DMS 273 (cell line): ENCODE measurements at regions not wholly inside any gene's neighbourhood (a gene's known extent, or its start where the extent isn't known, plus 50 kb on each side); places are given as distances from the start of the nearest gene placed in this dataset.
A peak's percentile ranks its signal among the peaks of the same experiment; 100 is the strongest.

Source experiments
- DNase-seq: peaks from one replicate; lab custom pipeline; 2025; ENCODE audit not compliant: unreplicated experiment; lab: John Stamatoyannopoulos, UW

- DNase-seq = no peak
Observed at GRCh38 chr20:20888266-20888656, 175.8 kb upstream of the RALGAPA2 start.

GRCh38 chr20:20887593-20888265 lies 175.3 kb upstream of the RALGAPA2 start:
- peak; percentile 76 for DNase-seq

- no peak for DNase-seq
Observed at GRCh38 chr20:20881808-20882207, 169.4 kb upstream of the RALGAPA2 start.

GRCh38 chr20:20877079-20877478 lies 164.6 kb upstream of the RALGAPA2 start:
- no peak for DNase-seq

- no peak for DNase-seq
Observed at GRCh38 chr20:20875716-20876115, 163.3 kb upstream of the RALGAPA2 start.

- DNase-seq = no peak
Observed at GRCh38 chr20:20872428-20872827, 160.0 kb upstream of the RALGAPA2 start.

GRCh38 chr20:20869161-20869775 lies 156.8 kb upstream of the RALGAPA2 start:
- no peak for DNase-seq

GRCh38 chr20:20864351-20865096 lies 152.1 kb upstream of the RALGAPA2 start:
- DNase-seq = peak; percentile 81

- DNase-seq = peak; percentile 95
Observed at GRCh38 chr20:20860078-20860806, 147.8 kb upstream of the RALGAPA2 start.

GRCh38 chr20:20859510-20859909 lies 147.1 kb upstream of the RALGAPA2 start:
- no peak for DNase-seq

GRCh38 chr20:20856956-20857355 lies 144.5 kb upstream of the RALGAPA2 start:
- DNase-seq = no peak

GRCh38 chr20:20856306-20856705 lies 143.9 kb upstream of the RALGAPA2 start:
- DNase-seq = no peak

- no peak for DNase-seq
Observed at GRCh38 chr20:20851385-20851784, 138.9 kb upstream of the RALGAPA2 start.

- no peak for DNase-seq
Observed at GRCh38 chr20:20850407-20850806, 138.0 kb upstream of the RALGAPA2 start.

GRCh38 chr20:20849161-20849560 lies 136.7 kb upstream of the RALGAPA2 start:
- no peak for DNase-seq

GRCh38 chr20:20847814-20848213 lies 135.4 kb upstream of the RALGAPA2 start:
- DNase-seq = no peak

GRCh38 chr20:20843982-20844381 lies 131.5 kb upstream of the RALGAPA2 start:
- no peak for DNase-seq

- DNase-seq = peak; percentile 13
Observed at GRCh38 chr20:20839771-20840170, 127.3 kb upstream of the RALGAPA2 start.

GRCh38 chr20:20837574-20838021 lies 125.2 kb upstream of the RALGAPA2 start:
- peak; percentile 78 for DNase-seq

GRCh38 chr20:20836836-20837235 lies 124.4 kb upstream of the RALGAPA2 start:
- DNase-seq = no peak

- no peak for DNase-seq
Observed at GRCh38 chr20:20835897-20836296, 123.5 kb upstream of the RALGAPA2 start.
